Loucy (cell line): ENCODE measurements at regions not wholly inside any gene's neighbourhood (a gene's known extent, or its start where the extent isn't known, plus 50 kb on each side); places are given as distances from the start of the nearest gene placed in this dataset.

Experiments
- H2AFZ ChIP-seq: fragments of 200-600 bp; sonication (generic); 2 replicates; pipeline ENCODE4 v1.6.0; 2016; ENCODE audit warnings: antibody characterized with exemption, mild to moderate bottlenecking, low read length, moderate library complexity
- H3F3A ChIP-seq: fragments of 200-600 bp; 2 replicates; pipeline ENCODE4 v1.6.0; 2016; ENCODE audit warnings: antibody characterized with exemption, low read depth, mild to moderate bottlenecking
- H3K27me3 ChIP-seq: fragments of 200-600 bp; sonication (generic); 2 replicates; pipeline ENCODE4 v1.6.1; 2014; ENCODE audit warnings: low read length, mild to moderate bottlenecking; ENCODE audit not compliant: insufficient read depth, poor library complexity, severe bottlenecking
- H3K36me3 ChIP-seq: fragments of 200-600 bp; sonication (generic); 2 replicates; pipeline ENCODE4 v1.6.1; 2016; ENCODE audit warnings: low read length; ENCODE audit not compliant: insufficient read depth
- H3K4me1 ChIP-seq: fragments of 200-600 bp; sonication (generic); 2 replicates; pipeline ENCODE4 v1.5.1; 2014; ENCODE audit warnings: low read length, mild to moderate bottlenecking; ENCODE audit not compliant: insufficient read depth, poor library complexity, severe bottlenecking
- H3K4me2 ChIP-seq: fragments of 200-600 bp; sonication (generic); 2 replicates; pipeline ENCODE4 v1.6.0; 2014; ENCODE audit warnings: antibody characterized with exemption, low read length, low read depth, mild to moderate bottlenecking; ENCODE audit not compliant: poor library complexity, severe bottlenecking
- H3K4me3 ChIP-seq: fragments of 200-600 bp; sonication (generic); 2 replicates; pipeline ENCODE4 v1.5.1; 2014; ENCODE audit warnings: low read length, mild to moderate bottlenecking, mixed read lengths; ENCODE audit not compliant: poor library complexity, severe bottlenecking
- H3K79me2 ChIP-seq: fragments of 200-600 bp; sonication (generic); 2 replicates; pipeline ENCODE4 v1.6.1; 2014; ENCODE audit warnings: low read length; ENCODE audit not compliant: insufficient read depth
- H3K9ac ChIP-seq: fragments of 200-600 bp; sonication (generic); 2 replicates; pipeline ENCODE4 v1.6.0; 2014; ENCODE audit warnings: mild to moderate bottlenecking, low read depth, low read length, moderate library complexity; ENCODE audit not compliant: poor library complexity, severe bottlenecking
- H3K9me2 ChIP-seq: fragments of 200-600 bp; sonication (generic); replicated peaks from 2 replicates; pipeline ENCODE4 v1.6.1; 2016; ENCODE audit warnings: low read depth, low read length, mixed read lengths
- H3K9me3 ChIP-seq: fragments of 200-600 bp; sonication (generic); 2 replicates; pipeline ENCODE4 v1.6.1; 2014; ENCODE audit warnings: mild to moderate bottlenecking, antibody characterized with exemption, low read length, low read depth; ENCODE audit not compliant: insufficient read depth
- H4K20me1 ChIP-seq: fragments of 200-600 bp; sonication (generic); 2 replicates; pipeline ENCODE4 v1.6.0; 2014; ENCODE audit warnings: antibody characterized with exemption, low read length, mild to moderate bottlenecking; ENCODE audit not compliant: insufficient read depth, poor library complexity, severe bottlenecking
- CTCF ChIP-seq: fragments of 200-600 bp; sonication (generic); conservative IDR thresholded peaks from 2 replicates; pipeline ENCODE4 v1.5.1; 2014; ENCODE audit warnings: mild to moderate bottlenecking, antibody characterized with exemption, low read length
- EZH2phosphoT487 ChIP-seq: fragments of 200-600 bp; IDR thresholded peaks from 2 replicates; pipeline ENCODE4 v1.6.1; 2018; ENCODE audit warnings: antibody characterized with exemption, mild to moderate bottlenecking, moderate library complexity, borderline replicate concordance

- Histone ChIP-seq H4K20me1 (no peaks in the 10 kb centered on the region), H3K9me2 (no peaks in the 10 kb centered on the region), H3K4me1 (no peaks in the 10 kb centered on the region), H3K79me2 (no peaks in the 10 kb centered on the region), H3F3A (no peaks in the 10 kb centered on the region), H3K36me3 (no peaks in the 10 kb centered on the region), H3K4me2 (no peak overlapping the region), H3K4me3 (no peak overlapping the region), H2AFZ (no peak overlapping the region), H3K9me3 (no peaks in the 10 kb centered on the region), H3K27me3 (no peaks in the 10 kb centered on the region), H3K9ac (no peak overlapping the region)
- TF ChIP-seq CTCF = no peak
- no peak for TF ChIP-seq EZH2phosphoT487
Observed at GRCh38 chr2:240286596-240286995, 146.1 kb upstream of the OTOS start.

GRCh38 chr2:240287011-240287410 lies 146.6 kb upstream of the OTOS start:
- H3K27me3 ChIP-seq = no peaks in the 10 kb centered on the region
- no peak overlapping the region for H3K4me2 ChIP-seq
- H2AFZ ChIP-seq = no peak overlapping the region
- no peaks in the 10 kb centered on the region for H3K79me2 ChIP-seq
- H4K20me1 ChIP-seq = no peaks in the 10 kb centered on the region
- H3K9ac ChIP-seq = no peak overlapping the region
- H3K4me3 ChIP-seq = no peak overlapping the region
- H3F3A ChIP-seq = no peaks in the 10 kb centered on the region
- H3K36me3 ChIP-seq = no peaks in the 10 kb centered on the region
- TF ChIP-seq EZH2phosphoT487 = no peak
- no peak for TF ChIP-seq CTCF
- no peaks in the 10 kb centered on the region for H3K9me2 ChIP-seq
- peaks cover 1% of the 10 kb centered on the region; the same call in 1 of the 2 replicates for H3K9me3 ChIP-seq
- H3K4me1 ChIP-seq = no peaks in the 10 kb centered on the region

- H4K20me1 ChIP-seq = no peaks in the 10 kb centered on the region
- H3K79me2 ChIP-seq = no peaks in the 10 kb centered on the region
- no peaks in the 10 kb centered on the region for H3K4me1 ChIP-seq
- TF ChIP-seq EZH2phosphoT487 (no peak), CTCF (no peak)
- no peaks in the 10 kb centered on the region for H3K27me3 ChIP-seq
- H3K36me3 ChIP-seq = no peaks in the 10 kb centered on the region
- H3F3A ChIP-seq = no peaks in the 10 kb centered on the region
- no peak overlapping the region for H2AFZ ChIP-seq
- H3K4me2 ChIP-seq = no peak overlapping the region
- H3K9me2 ChIP-seq = no peaks in the 10 kb centered on the region
- peaks cover 3% of the 10 kb centered on the region; the same call in 1 of the 2 replicates for H3K9me3 ChIP-seq
- H3K9ac ChIP-seq = no peak overlapping the region
- H3K4me3 ChIP-seq = no peak overlapping the region
Observed at GRCh38 chr2:240287496-240288086, 147.1 kb upstream of the OTOS start.
